Activated T-cell treated with anti-CD3 and anti-CD28 coated beads, Interleukin-2, amount 50 U/mL, for 4 hours (primary cell): ENCODE measurements at regions not wholly inside any gene's neighbourhood (a gene's known extent, or its start where the extent isn't known, plus 50 kb on each side); places are given as distances from the start of the nearest gene placed in this dataset.

Experiments
- ATAC-seq, 2 donors: fragments of 200-7000 bp; cut with Tn5 transposase; one replicate each; pipeline ENCODE4 v1.10.0; 2021
- DNase-seq: peaks from one replicate; pipeline ENCODE4 v3.0.0-alpha.2; 2020
- H3K27me3 Mint-ChIP-seq: one replicate; pipeline ENCODE4 v1.8.0; 2021; ENCODE audit warnings: low read depth, mixed read lengths
- H3K36me3 Mint-ChIP-seq: one replicate; pipeline ENCODE4 v1.8.0; 2022; ENCODE audit warnings: mixed read lengths; ENCODE audit not compliant: insufficient read depth
- H3K4me1 Mint-ChIP-seq: one replicate; pipeline ENCODE4 v1.8.0; 2021; ENCODE audit warnings: low read depth, mixed read lengths
- H3K4me3 Mint-ChIP-seq: one replicate; pipeline ENCODE4 v1.8.0; 2021; ENCODE audit warnings: mild to moderate bottlenecking, moderate library complexity, mixed read lengths
- H3K9me3 Mint-ChIP-seq: one replicate; pipeline ENCODE4 v1.8.0; 2021; ENCODE audit warnings: mixed read lengths

DNA sequence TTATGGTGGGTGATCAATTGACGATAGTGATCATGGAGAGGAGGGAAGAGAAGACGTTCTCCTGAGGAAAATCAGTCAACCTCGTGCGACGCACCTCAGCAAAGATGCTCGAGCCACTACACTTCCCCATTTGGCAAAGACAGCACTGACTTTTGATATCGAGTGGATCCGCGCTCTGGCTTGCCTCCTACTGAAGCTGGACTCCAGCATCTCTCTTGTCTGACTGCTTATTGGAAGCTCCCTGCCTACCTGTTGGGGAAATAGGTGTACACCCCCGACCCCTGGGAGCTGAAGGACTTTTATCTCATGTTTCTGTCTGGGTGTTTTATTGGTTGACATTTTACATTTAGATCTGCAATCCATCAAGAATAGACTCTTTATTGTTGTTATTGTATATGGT, 476.8 kb upstream of the B3GAT1 start:
- no peaks in the 10 kb centered on the region for H3K4me1 Mint-ChIP-seq
- H3K9me3 Mint-ChIP-seq = no peaks in the 10 kb centered on the region
- no peak overlapping the region for H3K4me3 Mint-ChIP-seq
- no peaks in the 10 kb centered on the region for H3K36me3 Mint-ChIP-seq
- peaks cover 21% of the 10 kb centered on the region for H3K27me3 Mint-ChIP-seq
- ATAC-seq (no peak), DNase-seq (no peak)

- Mint-ChIP-seq H3K27me3 (peaks cover 21% of the 10 kb centered on the region), H3K4me3 (no peak overlapping the region), H3K9me3 (no peaks in the 10 kb centered on the region), H3K4me1 (no peaks in the 10 kb centered on the region), H3K36me3 (no peaks in the 10 kb centered on the region)
- ATAC-seq (no peak), DNase-seq (no peak)
Measured at GRCh38 chr11:134887896-134888295, 475.9 kb upstream of the B3GAT1 start.

DNA sequence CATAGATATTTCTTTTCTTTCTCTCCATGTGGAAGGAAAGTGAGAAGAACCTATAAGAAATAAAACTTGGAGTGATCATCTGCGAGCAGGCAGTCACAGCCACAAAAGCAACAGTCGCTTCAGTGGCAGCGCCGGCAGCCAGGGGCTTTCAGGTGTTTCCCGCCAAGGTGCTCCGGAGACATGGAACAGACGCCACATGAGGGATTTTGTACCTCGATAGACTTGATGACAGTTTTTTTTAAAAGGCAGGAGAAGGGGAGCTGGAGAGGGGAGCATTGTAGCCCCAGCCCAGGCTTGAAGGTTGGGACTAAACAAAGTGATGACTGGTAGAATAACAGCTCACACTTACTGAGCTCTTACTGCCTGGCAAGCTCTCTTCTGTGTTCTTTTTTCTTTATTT, 471.4 kb upstream of the B3GAT1 start:
- Mint-ChIP-seq H3K27me3 (peaks cover 22% of the 10 kb centered on the region), H3K9me3 (no peaks in the 10 kb centered on the region), H3K4me3 (no peak overlapping the region), H3K4me1 (no peaks in the 10 kb centered on the region), H3K36me3 (no peaks in the 10 kb centered on the region)
- ATAC-seq (no peak), DNase-seq (no peak)

- ATAC-seq (no peak), DNase-seq (no peak)
- H3K4me1 Mint-ChIP-seq = no peaks in the 10 kb centered on the region
- no peaks in the 10 kb centered on the region for H3K9me3 Mint-ChIP-seq
- no peaks in the 10 kb centered on the region for H3K36me3 Mint-ChIP-seq
- no peak overlapping the region for H3K4me3 Mint-ChIP-seq
- peaks cover 17% of the 10 kb centered on the region for H3K27me3 Mint-ChIP-seq
Measured at GRCh38 chr11:134882671-134883297, 470.7 kb upstream of the B3GAT1 start.

- Mint-ChIP-seq H3K27me3 (peaks cover 19% of the 10 kb centered on the region), H3K4me3 (no peak overlapping the region), H3K9me3 (no peaks in the 10 kb centered on the region), H3K36me3 (no peaks in the 10 kb centered on the region), H3K4me1 (no peaks in the 10 kb centered on the region)
- no peak for ATAC-seq
- no peak for DNase-seq
Measured at GRCh38 chr11:134882141-134882540, 470.1 kb upstream of the B3GAT1 start.

- ATAC-seq (no peak), DNase-seq (no peak)
- H3K36me3 Mint-ChIP-seq = no peaks in the 10 kb centered on the region
- H3K4me1 Mint-ChIP-seq = no peaks in the 10 kb centered on the region
- no peak overlapping the region for H3K4me3 Mint-ChIP-seq
- no peaks in the 10 kb centered on the region for H3K9me3 Mint-ChIP-seq
- peaks cover 17% of the 10 kb centered on the region for H3K27me3 Mint-ChIP-seq
Measured at GRCh38 chr11:134880788-134881187, 468.7 kb upstream of the B3GAT1 start.

- no peaks in the 10 kb centered on the region for H3K36me3 Mint-ChIP-seq
- H3K27me3 Mint-ChIP-seq = peaks cover 13% of the 10 kb centered on the region
- H3K4me1 Mint-ChIP-seq = no peaks in the 10 kb centered on the region
- H3K4me3 Mint-ChIP-seq = no peak overlapping the region
- no peaks in the 10 kb centered on the region for H3K9me3 Mint-ChIP-seq
- ATAC-seq = no peak
- no peak for DNase-seq
Measured at GRCh38 chr11:134879931-134880330, 467.9 kb upstream of the B3GAT1 start.

- Mint-ChIP-seq H3K36me3 (no peaks in the 10 kb centered on the region), H3K4me1 (no peaks in the 10 kb centered on the region), H3K4me3 (no peak overlapping the region), H3K9me3 (no peaks in the 10 kb centered on the region), H3K27me3 (peaks cover 13% of the 10 kb centered on the region)
- ATAC-seq (no peak), DNase-seq (no peak)
Measured at GRCh38 chr11:134879341-134879740, 467.3 kb upstream of the B3GAT1 start.

DNA sequence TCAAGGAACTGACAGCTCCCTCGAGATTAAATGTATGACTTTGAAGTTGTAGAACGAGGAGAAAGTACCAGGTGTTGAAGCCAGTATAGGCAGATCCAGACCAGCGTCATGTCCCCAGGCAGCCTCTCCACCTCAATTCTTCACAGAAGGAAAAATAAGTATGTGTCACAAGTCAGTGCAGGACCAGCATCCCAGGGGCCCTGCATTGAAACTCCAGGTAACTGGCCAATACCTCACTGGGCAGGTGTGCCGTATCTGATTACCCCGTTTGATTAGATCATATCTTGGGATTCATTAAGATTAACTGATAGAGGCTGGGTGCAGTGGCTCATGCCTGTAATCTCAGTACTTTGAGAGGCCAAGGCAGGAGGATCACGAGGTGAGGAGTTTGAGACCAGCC, 466.7 kb upstream of the B3GAT1 start:
- Mint-ChIP-seq H3K9me3 (no peaks in the 10 kb centered on the region), H3K36me3 (no peaks in the 10 kb centered on the region), H3K4me1 (no peaks in the 10 kb centered on the region), H3K4me3 (no peak overlapping the region), H3K27me3 (peaks cover 13% of the 10 kb centered on the region)
- ATAC-seq = no peak
- DNase-seq = no peak

GRCh38 chr11:134876226-134876625, 464.2 kb upstream of the B3GAT1 start:
- ATAC-seq (no peak), DNase-seq (no peak)
- Mint-ChIP-seq H3K4me3 (no peak overlapping the region), H3K4me1 (no peaks in the 10 kb centered on the region), H3K36me3 (no peaks in the 10 kb centered on the region), H3K9me3 (no peaks in the 10 kb centered on the region), H3K27me3 (peaks cover 12% of the 10 kb centered on the region)

GRCh38 chr11:134866981-134867675, 455.1 kb upstream of the B3GAT1 start:
- Mint-ChIP-seq H3K36me3 (no peaks in the 10 kb centered on the region), H3K27me3 (peaks cover 3% of the 10 kb centered on the region), H3K4me3 (no peak overlapping the region), H3K9me3 (no peaks in the 10 kb centered on the region), H3K4me1 (no peaks in the 10 kb centered on the region)
- DNase-seq = no peak
- no peak for ATAC-seq

- Mint-ChIP-seq H3K9me3 (no peaks in the 10 kb centered on the region), H3K4me3 (no peak overlapping the region), H3K27me3 (peaks cover 3% of the 10 kb centered on the region), H3K36me3 (no peaks in the 10 kb centered on the region), H3K4me1 (no peaks in the 10 kb centered on the region)
- ATAC-seq (no peak), DNase-seq (no peak)
Measured at GRCh38 chr11:134866215-134866614, 454.2 kb upstream of the B3GAT1 start.

DNA sequence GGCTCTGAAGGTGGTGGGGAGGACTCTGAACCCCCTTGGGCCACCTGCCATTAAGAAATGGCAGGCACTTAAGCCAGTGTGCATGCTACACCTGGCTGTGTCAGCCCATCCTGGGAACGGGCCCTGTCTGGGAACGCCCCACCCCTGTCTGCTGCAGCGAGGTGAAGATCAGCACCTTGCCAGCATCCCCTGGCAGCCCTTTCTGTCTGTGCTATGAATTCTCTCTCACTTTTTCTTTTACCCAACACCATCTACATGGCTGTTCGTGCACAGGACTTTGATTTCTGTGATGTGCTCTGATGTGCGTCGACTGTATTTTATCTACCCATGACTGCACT, 452.9 kb upstream of the B3GAT1 start:
- Mint-ChIP-seq H3K4me1 (no peaks in the 10 kb centered on the region), H3K27me3 (peaks cover 7% of the 10 kb centered on the region), H3K36me3 (no peaks in the 10 kb centered on the region), H3K4me3 (no peak overlapping the region), H3K9me3 (no peaks in the 10 kb centered on the region)
- ATAC-seq (peak in 1 of 2 donors; percentile 38), DNase-seq (no peak)

- H3K4me1 Mint-ChIP-seq = no peaks in the 10 kb centered on the region
- no peak for DNase-seq
- peaks cover 7% of the 10 kb centered on the region for H3K27me3 Mint-ChIP-seq
- H3K9me3 Mint-ChIP-seq = no peaks in the 10 kb centered on the region
- no peaks in the 10 kb centered on the region for H3K36me3 Mint-ChIP-seq
- H3K4me3 Mint-ChIP-seq = no peak overlapping the region
- ATAC-seq = no peak
Measured at GRCh38 chr11:134864233-134864967, 452.4 kb upstream of the B3GAT1 start.

- Mint-ChIP-seq H3K27me3 (peaks cover 7% of the 10 kb centered on the region), H3K36me3 (no peaks in the 10 kb centered on the region), H3K4me1 (no peaks in the 10 kb centered on the region), H3K4me3 (no peak overlapping the region), H3K9me3 (no peaks in the 10 kb centered on the region)
- ATAC-seq (no peak), DNase-seq (no peak)
Measured at GRCh38 chr11:134863294-134863693, 451.3 kb upstream of the B3GAT1 start.
